ENCODE measurements at regions not wholly inside any gene's neighbourhood (a gene's known extent, or its start where the extent isn't known, plus 50 kb on each side); places are given as distances from the start of the nearest gene placed in this dataset.

DNA sequence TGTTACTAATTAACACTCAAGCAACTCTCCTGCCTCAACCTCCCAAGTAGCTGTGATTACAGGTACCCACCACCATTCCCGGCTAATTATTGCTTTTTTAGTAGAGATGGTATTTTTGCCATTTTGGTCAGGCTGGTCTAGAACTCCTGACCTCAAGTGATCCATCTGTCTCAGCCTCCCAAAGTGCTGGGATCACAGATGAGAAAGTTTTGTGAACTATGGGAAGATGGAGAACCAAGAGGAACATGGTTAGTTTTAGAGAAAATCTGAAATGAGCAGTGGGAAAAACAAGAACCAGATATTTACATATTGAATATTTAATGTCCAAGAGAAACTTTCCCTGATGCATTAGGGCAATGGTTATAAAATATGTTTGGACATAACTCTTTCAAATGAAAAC lies 863.6 kb upstream of the MIR17HG start:
- TF ChIP-seq, protein P1, sequence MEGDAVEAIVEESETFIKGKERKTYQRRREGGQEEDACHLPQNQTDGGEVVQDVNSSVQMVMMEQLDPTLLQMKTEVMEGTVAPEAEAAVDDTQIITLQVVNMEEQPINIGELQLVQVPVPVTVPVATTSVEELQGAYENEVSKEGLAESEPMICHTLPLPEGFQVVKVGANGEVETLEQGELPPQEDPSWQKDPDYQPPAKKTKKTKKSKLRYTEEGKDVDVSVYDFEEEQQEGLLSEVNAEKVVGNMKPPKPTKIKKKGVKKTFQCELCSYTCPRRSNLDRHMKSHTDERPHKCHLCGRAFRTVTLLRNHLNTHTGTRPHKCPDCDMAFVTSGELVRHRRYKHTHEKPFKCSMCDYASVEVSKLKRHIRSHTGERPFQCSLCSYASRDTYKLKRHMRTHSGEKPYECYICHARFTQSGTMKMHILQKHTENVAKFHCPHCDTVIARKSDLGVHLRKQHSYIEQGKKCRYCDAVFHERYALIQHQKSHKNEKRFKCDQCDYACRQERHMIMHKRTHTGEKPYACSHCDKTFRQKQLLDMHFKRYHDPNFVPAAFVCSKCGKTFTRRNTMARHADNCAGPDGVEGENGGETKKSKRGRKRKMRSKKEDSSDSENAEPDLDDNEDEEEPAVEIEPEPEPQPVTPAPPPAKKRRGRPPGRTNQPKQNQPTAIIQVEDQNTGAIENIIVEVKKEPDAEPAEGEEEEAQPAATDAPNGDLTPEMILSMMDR (IDR thresholded peaks at IDR 0.05; ENCODE audit: poor library complexity): no peak
- TF ChIP-seq EZH2phosphoT487 (IDR thresholded peaks at IDR 0.05; ENCODE audit: low read depth, severe bottlenecking, unreplicated experiment) (no peak), EZH2 (IDR thresholded peaks at IDR 0.05; ENCODE audit: borderline replicate concordance) (no peak)
